ENCODE measurements at regions not wholly inside any gene's neighbourhood (a gene's known extent, or its start where the extent isn't known, plus 50 kb on each side); places are given as distances from the start of the nearest gene placed in this dataset.
"Not testable (repeated sequence)": the region's sequence is repeated elsewhere in the genome, so short reads cannot be mapped to it uniquely, and the experiment has no call there.

DNA sequence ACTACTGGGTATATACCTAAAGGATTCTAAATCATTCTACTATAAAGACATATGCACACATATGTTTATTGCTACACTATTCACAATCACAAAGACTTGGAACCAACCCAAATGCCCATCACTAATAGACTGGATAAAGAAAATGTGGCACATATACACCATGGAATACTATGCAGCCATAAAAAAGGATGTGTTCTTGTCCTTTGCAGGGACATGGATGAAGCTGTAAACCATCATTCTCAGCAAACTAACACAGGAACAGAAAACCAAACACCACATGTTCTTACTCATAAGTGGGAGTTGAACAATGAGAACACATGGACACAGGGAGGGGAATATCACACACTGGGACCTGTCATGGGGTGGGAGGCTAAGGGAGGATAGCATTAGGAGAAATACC lies 249.0 kb downstream of the SLCO4C1 start:
- TF ChIP-seq, protein P1, sequence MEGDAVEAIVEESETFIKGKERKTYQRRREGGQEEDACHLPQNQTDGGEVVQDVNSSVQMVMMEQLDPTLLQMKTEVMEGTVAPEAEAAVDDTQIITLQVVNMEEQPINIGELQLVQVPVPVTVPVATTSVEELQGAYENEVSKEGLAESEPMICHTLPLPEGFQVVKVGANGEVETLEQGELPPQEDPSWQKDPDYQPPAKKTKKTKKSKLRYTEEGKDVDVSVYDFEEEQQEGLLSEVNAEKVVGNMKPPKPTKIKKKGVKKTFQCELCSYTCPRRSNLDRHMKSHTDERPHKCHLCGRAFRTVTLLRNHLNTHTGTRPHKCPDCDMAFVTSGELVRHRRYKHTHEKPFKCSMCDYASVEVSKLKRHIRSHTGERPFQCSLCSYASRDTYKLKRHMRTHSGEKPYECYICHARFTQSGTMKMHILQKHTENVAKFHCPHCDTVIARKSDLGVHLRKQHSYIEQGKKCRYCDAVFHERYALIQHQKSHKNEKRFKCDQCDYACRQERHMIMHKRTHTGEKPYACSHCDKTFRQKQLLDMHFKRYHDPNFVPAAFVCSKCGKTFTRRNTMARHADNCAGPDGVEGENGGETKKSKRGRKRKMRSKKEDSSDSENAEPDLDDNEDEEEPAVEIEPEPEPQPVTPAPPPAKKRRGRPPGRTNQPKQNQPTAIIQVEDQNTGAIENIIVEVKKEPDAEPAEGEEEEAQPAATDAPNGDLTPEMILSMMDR (conservative IDR thresholded peaks at IDR 0.05; ENCODE audit: low read depth in 2 of 2): not testable (repeated sequence)
- not testable (repeated sequence) for TF ChIP-seq EZH2 (IDR thresholded peaks at IDR 0.05; ENCODE audit: low read depth, unreplicated experiment); POLR2AphosphoS5 (IDR thresholded peaks at IDR 0.05; ENCODE audit: low read depth); JUNB (IDR thresholded peaks at IDR 0.05; ENCODE audit: unreplicated experiment); ZNF331 (CRISPR knock-in tag; IDR thresholded peaks at IDR 0.05; ENCODE audit: low read depth); CREB1 (CRISPR knock-in tag; IDR thresholded peaks at IDR 0.05; ENCODE audit: low read depth); EZH2phosphoT487 (IDR thresholded peaks at IDR 0.05; ENCODE audit: unreplicated experiment); ZNF114 (CRISPR knock-in tag; IDR thresholded peaks at IDR 0.05)
- TF ChIP-seq, protein P2, sequence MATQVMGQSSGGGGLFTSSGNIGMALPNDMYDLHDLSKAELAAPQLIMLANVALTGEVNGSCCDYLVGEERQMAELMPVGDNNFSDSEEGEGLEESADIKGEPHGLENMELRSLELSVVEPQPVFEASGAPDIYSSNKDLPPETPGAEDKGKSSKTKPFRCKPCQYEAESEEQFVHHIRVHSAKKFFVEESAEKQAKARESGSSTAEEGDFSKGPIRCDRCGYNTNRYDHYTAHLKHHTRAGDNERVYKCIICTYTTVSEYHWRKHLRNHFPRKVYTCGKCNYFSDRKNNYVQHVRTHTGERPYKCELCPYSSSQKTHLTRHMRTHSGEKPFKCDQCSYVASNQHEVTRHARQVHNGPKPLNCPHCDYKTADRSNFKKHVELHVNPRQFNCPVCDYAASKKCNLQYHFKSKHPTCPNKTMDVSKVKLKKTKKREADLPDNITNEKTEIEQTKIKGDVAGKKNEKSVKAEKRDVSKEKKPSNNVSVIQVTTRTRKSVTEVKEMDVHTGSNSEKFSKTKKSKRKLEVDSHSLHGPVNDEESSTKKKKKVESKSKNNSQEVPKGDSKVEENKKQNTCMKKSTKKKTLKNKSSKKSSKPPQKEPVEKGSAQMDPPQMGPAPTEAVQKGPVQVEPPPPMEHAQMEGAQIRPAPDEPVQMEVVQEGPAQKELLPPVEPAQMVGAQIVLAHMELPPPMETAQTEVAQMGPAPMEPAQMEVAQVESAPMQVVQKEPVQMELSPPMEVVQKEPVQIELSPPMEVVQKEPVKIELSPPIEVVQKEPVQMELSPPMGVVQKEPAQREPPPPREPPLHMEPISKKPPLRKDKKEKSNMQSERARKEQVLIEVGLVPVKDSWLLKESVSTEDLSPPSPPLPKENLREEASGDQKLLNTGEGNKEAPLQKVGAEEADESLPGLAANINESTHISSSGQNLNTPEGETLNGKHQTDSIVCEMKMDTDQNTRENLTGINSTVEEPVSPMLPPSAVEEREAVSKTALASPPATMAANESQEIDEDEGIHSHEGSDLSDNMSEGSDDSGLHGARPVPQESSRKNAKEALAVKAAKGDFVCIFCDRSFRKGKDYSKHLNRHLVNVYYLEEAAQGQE (IDR thresholded peaks at IDR 0.05; ENCODE audit: unreplicated experiment): not testable (repeated sequence)
- TF ChIP-seq, protein P3, sequence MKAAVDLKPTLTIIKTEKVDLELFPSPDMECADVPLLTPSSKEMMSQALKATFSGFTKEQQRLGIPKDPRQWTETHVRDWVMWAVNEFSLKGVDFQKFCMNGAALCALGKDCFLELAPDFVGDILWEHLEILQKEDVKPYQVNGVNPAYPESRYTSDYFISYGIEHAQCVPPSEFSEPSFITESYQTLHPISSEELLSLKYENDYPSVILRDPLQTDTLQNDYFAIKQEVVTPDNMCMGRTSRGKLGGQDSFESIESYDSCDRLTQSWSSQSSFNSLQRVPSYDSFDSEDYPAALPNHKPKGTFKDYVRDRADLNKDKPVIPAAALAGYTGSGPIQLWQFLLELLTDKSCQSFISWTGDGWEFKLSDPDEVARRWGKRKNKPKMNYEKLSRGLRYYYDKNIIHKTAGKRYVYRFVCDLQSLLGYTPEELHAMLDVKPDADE (IDR thresholded peaks at IDR 0.05): not testable (repeated sequence)
